Testis (tissue), 2 donors: ENCODE measurements at regions not wholly inside any gene's neighbourhood (a gene's known extent, or its start where the extent isn't known, plus 50 kb on each side); places are given as distances from the start of the nearest gene placed in this dataset.

Experiments used
- DNase-seq: peaks from one replicate; pipeline ENCODE4 v3.0.0-alpha.2; 2019
- H3K27ac ChIP-seq, 2 donors: fragments of 200-600 bp; sonication (generic); one replicate each; pipeline ENCODE4 v1.5.1; 2019
- H3K27me3 ChIP-seq: fragments of 200-600 bp; sonication (generic); one replicate; pipeline ENCODE4 v1.5.1; 2019
- H3K36me3 ChIP-seq: fragments of 200-600 bp; sonication (generic); one replicate; pipeline ENCODE4 v1.5.1; 2017; ENCODE audit warnings: low read depth; ENCODE audit errors: missing control alignments
- H3K4me1 ChIP-seq: fragments of 200-600 bp; sonication (generic); one replicate; pipeline ENCODE4 v1.5.1; 2019
- H3K4me3 ChIP-seq, 2 donors: fragments of 200-600 bp; sonication (generic); one replicate each; pipeline ENCODE4 v1.5.1; 2017 to 2019
- H3K9me3 ChIP-seq: fragments of 200-600 bp; sonication (generic); one replicate; pipeline ENCODE4 v1.5.1; 2017
- CTCF ChIP-seq, 3 experiments: fragments of 450-650 bp in 2 of 3; fragments of 200-600 bp in 1 of 3; sonication (generic) in 1 of 3; IDR thresholded peaks; one replicate each; pipeline ENCODE4 v1.5.1; 2016 to 2019; ENCODE audit warnings: antibody characterized with exemption in 3 of 3, mild to moderate bottlenecking in 2 of 3, moderate library complexity in 1 of 3
- POLR2A ChIP-seq: fragments of 450-650 bp; IDR thresholded peaks from one replicate; pipeline ENCODE4 v1.6.1; 2017; ENCODE audit warnings: antibody characterized with exemption, mild to moderate bottlenecking, moderate library complexity
- WGBS, 2 donors: methylation state at CpG; one replicate each; pipeline ENCODE4 v1.1.5; 2018; 5-methylcytosine and 5-hydroxymethylcytosine counted together
- intact Hi-C: fragments of 100-400 bp; cut with DNase I; formaldehyde crosslinking; loops from one replicate; pipeline ENCODE4 v1.15.1; 2023; ENCODE audit warnings: low total_unique reads

- no peaks in the 10 kb centered on the region for H3K27me3 ChIP-seq
- no peak for DNase-seq
- H3K36me3 ChIP-seq, result no peaks in the 10 kb centered on the region
- 88 to 93% methylated on average over 1 of the region's 1 CpG for WGBS, 2 donors
- H3K4me1 ChIP-seq, result no peaks in the 10 kb centered on the region
- H3K27ac ChIP-seq, result no peak overlapping the region
- H3K9me3 ChIP-seq, result no peaks in the 10 kb centered on the region
- H3K4me3 ChIP-seq, result no peak overlapping the region
- intact Hi-C loops, result no loop called here
- TF ChIP-seq POLR2A (no peak), CTCF (IDR thresholded peaks at IDR 0.05) (no peak)
These were observed 182.7 kb upstream of the TMPO start for GRCh38 chr12:98332642-98333041.

DNA sequence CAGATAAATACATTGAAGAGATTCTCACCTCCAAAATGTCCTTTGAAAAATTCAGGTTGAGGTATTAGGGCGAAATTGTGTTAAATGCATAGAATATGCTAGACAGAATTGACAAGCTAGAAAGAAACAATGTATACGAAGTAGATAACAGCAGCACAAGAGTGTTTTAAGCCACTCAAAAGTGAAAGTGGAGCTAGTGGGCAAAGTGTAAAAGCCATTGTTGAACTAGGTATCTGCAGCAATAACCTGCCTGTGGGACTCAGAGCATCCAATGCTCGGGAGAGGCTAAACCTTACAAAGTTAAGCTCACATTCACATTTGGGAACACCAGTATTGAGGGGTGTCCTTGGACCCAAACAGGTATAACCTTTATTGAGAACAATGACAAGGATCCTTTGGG, 180.6 kb upstream of the TMPO start:
- intact Hi-C loops, result no loop called here
- DNase-seq, result no peak
- WGBS, 2 donors, result 65 to 77% methylated on average over 3 of the region's 3 CpGs
- Histone ChIP-seq H3K4me3 (no peak overlapping the region), H3K4me1 (no peaks in the 10 kb centered on the region), H3K27ac (no peak overlapping the region), H3K27me3 (no peaks in the 10 kb centered on the region), H3K9me3 (no peaks in the 10 kb centered on the region), H3K36me3 (no peaks in the 10 kb centered on the region)
- TF ChIP-seq CTCF (IDR thresholded peaks at IDR 0.05) (no peak), POLR2A (no peak)

DNA sequence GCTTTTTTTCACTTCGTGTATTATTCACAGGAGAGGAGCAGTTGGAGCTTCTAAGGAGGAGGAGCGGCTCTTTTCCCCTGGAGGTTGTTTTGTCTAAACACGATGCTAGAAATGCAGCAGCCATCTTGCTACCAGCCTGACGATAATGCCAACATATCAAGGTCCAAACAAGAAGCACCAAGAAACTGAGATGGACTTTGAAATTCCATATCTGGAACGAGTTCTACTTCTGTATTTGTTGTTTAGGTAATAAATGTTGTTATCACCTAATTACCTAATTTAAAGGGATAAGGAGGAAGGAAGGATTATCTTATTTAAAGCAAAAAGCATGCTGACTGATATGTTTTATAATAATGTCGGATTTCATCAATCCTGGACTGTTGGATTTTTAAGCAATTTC, 174.4 kb upstream of the TMPO start:
- H3K4me1 ChIP-seq, result no peaks in the 10 kb centered on the region
- DNase-seq, result no peak
- no peaks in the 10 kb centered on the region for H3K36me3 ChIP-seq
- TF ChIP-seq POLR2A (no peak), CTCF (IDR thresholded peaks at IDR 0.05) (no peak)
- no peak overlapping the region for H3K4me3 ChIP-seq
- H3K27me3 ChIP-seq, result no peaks in the 10 kb centered on the region
- intact Hi-C loops, result no loop called here
- WGBS, 2 donors, result 88 to 93% methylated on average over 6 of the region's 6 CpGs
- no peak overlapping the region for H3K27ac ChIP-seq
- H3K9me3 ChIP-seq, result no peaks in the 10 kb centered on the region

- Histone ChIP-seq H3K4me1 (no peaks in the 10 kb centered on the region), H3K4me3 (no peak overlapping the region), H3K27ac (no peak overlapping the region), H3K36me3 (no peaks in the 10 kb centered on the region), H3K9me3 (no peaks in the 10 kb centered on the region), H3K27me3 (no peaks in the 10 kb centered on the region)
- intact Hi-C loops, result no loop called here
- TF ChIP-seq POLR2A, result no peak
- no peak for TF ChIP-seq CTCF (IDR thresholded peaks at IDR 0.05)
- DNase-seq, result no peak
- WGBS, 2 donors, result 73 to 76% methylated on average over 3 of the region's 3 CpGs
These were observed 173.7 kb upstream of the TMPO start for GRCh38 chr12:98341732-98342131.

DNA sequence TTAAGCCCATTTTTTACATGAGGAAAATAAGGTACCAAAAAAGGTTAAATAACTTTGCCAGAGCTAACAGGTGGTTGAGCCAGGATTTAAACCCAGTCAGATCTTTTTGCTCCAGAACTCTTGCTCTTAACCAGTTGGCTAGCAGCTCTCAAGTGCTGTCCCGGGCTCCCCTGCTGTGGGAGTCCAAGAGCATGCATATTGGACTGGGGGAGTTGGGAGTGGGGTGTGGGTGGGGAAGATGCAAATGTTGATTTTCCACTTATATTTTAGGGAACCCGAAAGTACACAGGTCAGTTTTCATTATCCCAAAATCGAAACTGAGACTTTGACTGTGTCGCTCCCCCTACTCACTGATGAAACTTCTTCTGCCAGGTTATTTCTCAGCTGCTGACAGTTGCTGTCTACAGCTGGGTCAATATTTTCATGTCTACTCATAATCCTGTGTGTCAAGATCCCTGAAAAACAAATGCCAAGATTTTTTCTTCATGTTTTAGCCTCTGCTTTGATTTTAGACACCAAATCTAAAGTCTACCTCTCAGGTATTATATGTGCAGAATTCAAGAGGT, 172.3 kb upstream of the TMPO start:
- WGBS, 2 donors, result 78 to 88% methylated on average over 4 of the region's 4 CpGs
- no peak overlapping the region for H3K4me3 ChIP-seq
- H3K27me3 ChIP-seq, result no peaks in the 10 kb centered on the region
- DNase-seq, result no peak
- intact Hi-C loops, result no loop called here
- no peaks in the 10 kb centered on the region for H3K36me3 ChIP-seq
- no peaks in the 10 kb centered on the region for H3K4me1 ChIP-seq
- TF ChIP-seq CTCF (IDR thresholded peaks at IDR 0.05) (no peak), POLR2A (no peak)
- H3K9me3 ChIP-seq, result no peaks in the 10 kb centered on the region
- H3K27ac ChIP-seq, result no peak overlapping the region
